ENCODE measurements at regions not wholly inside any gene's neighbourhood (a gene's known extent, or its start where the extent isn't known, plus 50 kb on each side); places are given as distances from the start of the nearest gene placed in this dataset.
"Not testable (repeated sequence)": the region's sequence is repeated elsewhere in the genome, so short reads cannot be mapped to it uniquely, and the experiment has no call there.

- no peak for DNase-seq (ENCODE audit: low read depth, low spot score)
Observed at GRCh38 chr13:62879071-62879470, 1463.4 kb upstream of the PCDH20 start.

- no peak for DNase-seq (ENCODE audit: low read depth, low spot score)
Observed at GRCh38 chr13:62875118-62875640, 1459.5 kb upstream of the PCDH20 start.

GRCh38 chr13:62850331-62850730 is 1434.7 kb upstream of the PCDH20 start:
- DNase-seq (ENCODE audit: low read depth, low spot score), result no peak

- DNase-seq (ENCODE audit: low read depth, low spot score), result no peak
Observed at GRCh38 chr13:62847520-62847919, 1431.9 kb upstream of the PCDH20 start.

- no peak for DNase-seq (ENCODE audit: low read depth, low spot score)
Observed at GRCh38 chr13:62846302-62846701, 1430.7 kb upstream of the PCDH20 start.

- no peak for DNase-seq (ENCODE audit: low read depth, low spot score)
Observed at GRCh38 chr13:62839338-62839737, 1423.7 kb upstream of the PCDH20 start.

GRCh38 chr13:62838929-62839328 is 1423.3 kb upstream of the PCDH20 start:
- no peak for DNase-seq (ENCODE audit: low read depth, low spot score)

- peak; percentile 37 for DNase-seq (ENCODE audit: low read depth, low spot score)
Observed at GRCh38 chr13:62837895-62838294, 1422.2 kb upstream of the PCDH20 start.

GRCh38 chr13:62829486-62829885 is 1413.8 kb upstream of the PCDH20 start:
- DNase-seq (ENCODE audit: low read depth, low spot score), result no peak

- DNase-seq (ENCODE audit: low read depth, low spot score), result no peak
Observed at GRCh38 chr13:62799931-62800436, 1384.3 kb upstream of the PCDH20 start.

- no peak for DNase-seq (ENCODE audit: low read depth, low spot score)
Observed at GRCh38 chr13:62799038-62799535, 1383.4 kb upstream of the PCDH20 start.

GRCh38 chr13:62793850-62794249 is 1378.2 kb upstream of the PCDH20 start:
- DNase-seq (ENCODE audit: low read depth, low spot score), result no peak

GRCh38 chr13:62781866-62782265 is 1366.2 kb upstream of the PCDH20 start:
- no peak for DNase-seq (ENCODE audit: low read depth, low spot score)

- DNase-seq (ENCODE audit: low read depth, low spot score), result no peak
Observed at GRCh38 chr13:62779161-62779560, 1363.5 kb upstream of the PCDH20 start.

- no peak for DNase-seq (ENCODE audit: low read depth, low spot score)
Observed at GRCh38 chr13:62767473-62767872, 1351.8 kb upstream of the PCDH20 start.

GRCh38 chr13:62760724-62761123 is 1345.1 kb upstream of the PCDH20 start:
- no peak for DNase-seq (ENCODE audit: low read depth, low spot score)

- DNase-seq (ENCODE audit: low read depth, low spot score), result no peak
Observed at GRCh38 chr13:62747629-62748028, 1332.0 kb upstream of the PCDH20 start.

- DNase-seq (ENCODE audit: low read depth, low spot score), result no peak
Observed at GRCh38 chr13:62747152-62747551, 1331.5 kb upstream of the PCDH20 start.

GRCh38 chr13:62729746-62730145 is 1314.1 kb upstream of the PCDH20 start:
- not testable (repeated sequence) for DNase-seq (ENCODE audit: low read depth, low spot score)

- no peak for DNase-seq (ENCODE audit: low read depth, low spot score)
Observed at GRCh38 chr13:62721893-62722292, 1306.2 kb upstream of the PCDH20 start.

- not testable (repeated sequence) for DNase-seq (ENCODE audit: low read depth, low spot score)
Observed at GRCh38 chr13:62711948-62712347, 1296.3 kb upstream of the PCDH20 start.

- DNase-seq (ENCODE audit: low read depth, low spot score), result no peak
Observed at GRCh38 chr13:62710787-62711186, 1295.1 kb upstream of the PCDH20 start.

- DNase-seq (ENCODE audit: low read depth, low spot score), result no peak
Observed at GRCh38 chr13:62706048-62706447, 1290.4 kb upstream of the PCDH20 start.

- no peak for DNase-seq (ENCODE audit: low read depth, low spot score)
Observed at GRCh38 chr13:62704875-62705274, 1289.2 kb upstream of the PCDH20 start.

Measured in brain pericyte (primary cell).